ENCODE measurements at regions not wholly inside any gene's neighbourhood (a gene's known extent, or its start where the extent isn't known, plus 50 kb on each side); places are given as distances from the start of the nearest gene placed in this dataset.

- TF ChIP-seq CTCF (IDR thresholded peaks at IDR 0.05) (no peak), EP300 (IDR thresholded peaks at IDR 0.05; ENCODE audit: low read depth) (no peak)
Observed at GRCh38 chr3:15936312-15936711, 138.5 kb upstream of the ANKRD28 start.

Data from transverse colon (tissue), 3 donors.